Lung microvascular endothelial cell (primary cell): ENCODE measurements at regions not wholly inside any gene's neighbourhood (a gene's known extent, or its start where the extent isn't known, plus 50 kb on each side); places are given as distances from the start of the nearest gene placed in this dataset.
"Not testable (repeated sequence)": the region's sequence is repeated elsewhere in the genome, so short reads cannot be mapped to it uniquely, and the experiment has no call there.

ENCODE experiments used
- DNase-seq, 2 donors: peaks; one replicate each; pipeline versions ENCODE4 v3.0.0 to v3.0.0-alpha.2; 2010; ENCODE audit warnings: low read depth in 2 of 2

- DNase-seq, result no peak
Observed at GRCh38 chr6:93962566-93962965, 543.2 kb upstream of the EPHA7 start.

GRCh38 chr6:93954584-93954983 lies 535.2 kb upstream of the EPHA7 start:
- DNase-seq, result no peak

GRCh38 chr6:93943661-93944060 lies 524.3 kb upstream of the EPHA7 start:
- DNase-seq, result no peak

- no peak for DNase-seq
Observed at GRCh38 chr6:93940381-93940780, 521.0 kb upstream of the EPHA7 start.

- no peak for DNase-seq
Observed at GRCh38 chr6:93932175-93932574, 512.8 kb upstream of the EPHA7 start.

DNA sequence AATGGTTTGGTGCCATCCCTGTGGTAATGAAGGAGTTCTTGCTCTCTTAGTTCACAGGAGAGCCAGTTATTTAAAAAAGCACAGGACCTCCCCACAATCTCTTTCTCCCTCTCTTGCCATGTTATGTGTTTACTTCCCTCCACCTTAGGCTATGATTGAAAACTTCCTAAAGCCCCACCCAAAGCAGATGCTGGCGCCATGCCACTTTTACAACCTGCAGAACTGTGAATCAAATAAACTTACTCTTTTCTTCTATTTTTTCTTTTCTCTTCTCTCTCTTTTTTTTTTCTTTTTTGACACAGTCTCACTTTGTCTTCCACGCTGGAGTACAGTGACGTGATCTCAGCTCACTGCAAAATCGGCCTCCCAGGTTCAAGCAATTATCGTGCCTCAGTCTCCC lies 508.4 kb upstream of the EPHA7 start:
- DNase-seq, result no peak

GRCh38 chr6:93919365-93919764 lies 500.0 kb upstream of the EPHA7 start:
- DNase-seq, result no peak

DNA sequence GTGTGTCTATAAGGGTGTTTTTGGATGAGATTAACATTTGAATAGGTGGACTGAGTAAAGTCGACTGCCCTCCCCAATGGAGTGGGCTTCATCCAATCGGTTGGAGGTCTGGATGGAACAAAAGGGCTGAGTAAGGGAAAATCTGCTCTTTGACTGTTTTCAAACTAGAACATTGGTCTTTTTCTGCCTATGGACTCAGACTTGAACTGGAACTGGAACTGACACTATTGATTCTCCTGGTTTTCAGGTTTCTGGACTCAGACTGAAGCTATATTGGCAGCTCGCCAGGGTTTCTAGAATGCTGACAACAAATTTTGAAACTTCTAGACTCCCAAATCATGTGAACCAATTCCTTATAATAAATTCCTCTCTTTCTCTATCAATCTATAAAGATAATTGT lies 498.9 kb upstream of the EPHA7 start:
- no peak for DNase-seq

- no peak for DNase-seq
Observed at GRCh38 chr6:93917216-93917615, 497.9 kb upstream of the EPHA7 start.

DNA sequence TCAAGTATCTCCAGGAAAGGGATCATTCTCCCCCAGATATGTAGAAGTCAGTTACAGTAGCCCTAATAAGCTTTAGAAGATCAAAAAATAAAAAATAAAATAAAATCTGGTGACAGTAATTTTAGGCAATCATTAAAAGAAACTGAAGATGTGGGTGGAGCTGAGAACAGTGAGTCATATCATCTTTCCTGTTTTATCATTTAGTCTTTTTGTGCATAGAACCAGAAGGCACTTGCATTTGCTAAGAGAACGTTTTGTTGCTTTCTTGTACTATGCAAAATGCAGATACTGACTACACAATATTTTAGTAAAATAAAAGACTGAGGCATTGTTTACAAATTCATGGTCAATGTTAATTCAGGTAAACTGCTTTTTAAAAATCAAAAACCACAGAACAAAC lies 497.4 kb upstream of the EPHA7 start:
- no peak for DNase-seq

- DNase-seq, result no peak
Observed at GRCh38 chr6:93915961-93916360, 496.6 kb upstream of the EPHA7 start.

- no peak for DNase-seq
Observed at GRCh38 chr6:93902517-93902916, 483.2 kb upstream of the EPHA7 start.

DNA sequence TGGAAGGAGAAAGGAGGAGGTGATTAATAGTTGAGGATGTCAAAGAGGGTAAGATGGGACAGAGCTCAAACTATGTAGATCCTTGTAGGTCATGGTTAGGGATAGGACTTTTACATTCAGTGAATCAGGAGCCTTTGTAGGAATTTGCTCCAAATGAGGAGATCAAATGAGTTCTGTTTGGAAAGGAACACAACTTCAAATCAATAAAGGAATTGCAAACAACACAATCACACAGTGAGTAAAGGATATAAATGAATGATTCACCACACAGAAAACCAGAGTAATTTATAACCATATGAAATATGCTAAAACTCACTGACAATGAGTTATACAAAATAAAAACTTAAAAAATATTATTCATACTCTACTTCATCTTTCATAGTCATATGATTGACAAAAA lies 480.8 kb upstream of the EPHA7 start:
- DNase-seq, result no peak

DNA sequence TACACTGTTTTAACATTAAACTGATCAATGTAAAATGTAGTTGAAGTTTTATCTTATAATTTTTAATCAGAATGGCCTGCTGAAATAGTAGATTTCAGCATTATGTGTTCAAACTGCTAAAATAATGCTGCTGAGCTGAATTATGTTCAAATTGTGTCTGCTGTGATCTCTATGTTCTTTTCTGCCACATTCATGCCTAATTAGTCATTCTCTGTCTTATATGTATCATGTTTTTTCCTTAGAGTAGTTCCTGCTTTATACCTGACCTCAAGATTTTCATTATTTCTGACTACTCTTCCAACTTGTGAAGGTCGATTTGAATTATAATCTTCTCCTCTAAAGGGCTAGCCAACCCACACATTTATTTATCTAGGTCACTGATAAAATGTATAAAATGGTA lies 476.7 kb upstream of the EPHA7 start:
- DNase-seq, result no peak

- no peak for DNase-seq
Observed at GRCh38 chr6:93894521-93894920, 475.2 kb upstream of the EPHA7 start.

GRCh38 chr6:93889713-93890112 lies 470.4 kb upstream of the EPHA7 start:
- no peak for DNase-seq

- no peak for DNase-seq
Observed at GRCh38 chr6:93886416-93886815, 467.1 kb upstream of the EPHA7 start.

DNA sequence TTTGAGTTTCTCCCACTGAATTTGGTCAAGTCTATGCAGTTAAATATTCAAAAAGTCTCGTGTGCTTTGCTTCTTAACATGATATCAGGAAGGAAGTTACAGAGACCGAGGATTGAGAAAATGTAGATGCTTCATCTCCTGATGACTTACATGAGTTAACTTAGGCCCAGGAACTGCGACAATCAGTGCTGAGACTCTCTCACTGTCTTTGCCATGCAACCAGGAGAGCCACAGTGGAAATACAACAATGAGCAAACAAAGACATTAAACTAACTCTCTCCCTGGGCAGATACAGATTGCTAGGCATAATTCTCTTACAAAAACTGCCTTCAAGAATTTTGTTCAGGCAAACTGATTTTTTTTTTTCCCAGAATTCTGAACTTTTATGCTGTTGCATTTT lies 440.6 kb upstream of the EPHA7 start:
- DNase-seq, result no peak

DNA sequence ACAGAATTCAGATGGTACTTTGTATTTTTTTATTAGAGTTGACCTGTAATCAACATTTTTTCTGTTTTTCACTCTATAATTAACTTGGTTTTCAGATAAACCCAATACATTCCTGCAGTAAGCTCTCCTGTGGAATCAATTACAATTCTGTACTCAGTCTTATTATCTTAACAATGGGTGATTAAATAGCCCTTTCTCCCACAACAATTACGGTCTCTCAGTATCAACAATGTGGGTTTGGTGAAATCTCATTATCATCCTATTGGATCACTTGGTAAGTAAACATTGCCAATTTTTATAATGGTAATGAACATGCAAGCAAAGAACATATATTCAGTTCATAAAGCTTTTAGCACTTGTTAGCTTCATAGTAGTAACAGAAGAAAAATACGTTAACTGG lies 438.9 kb upstream of the EPHA7 start:
- DNase-seq, result no peak

DNA sequence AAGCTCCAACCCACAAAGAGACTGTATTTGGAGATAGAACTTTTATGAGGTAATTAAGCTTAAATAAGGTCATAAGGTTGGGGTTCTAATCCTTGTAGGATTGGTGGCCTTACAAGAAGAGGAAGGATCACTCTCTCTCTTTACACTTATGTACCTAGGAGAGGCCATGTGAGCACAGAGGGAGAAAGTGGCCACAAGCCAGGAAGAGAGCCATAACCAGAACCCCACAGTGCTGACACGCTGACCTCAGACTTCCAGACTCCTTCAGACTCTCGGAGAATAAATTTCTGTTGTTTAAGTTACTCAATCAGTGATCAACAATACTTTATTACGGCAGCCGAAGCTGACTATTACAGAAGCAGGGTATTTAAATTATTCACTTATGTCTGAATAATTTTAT lies 430.5 kb upstream of the EPHA7 start:
- no peak for DNase-seq

DNA sequence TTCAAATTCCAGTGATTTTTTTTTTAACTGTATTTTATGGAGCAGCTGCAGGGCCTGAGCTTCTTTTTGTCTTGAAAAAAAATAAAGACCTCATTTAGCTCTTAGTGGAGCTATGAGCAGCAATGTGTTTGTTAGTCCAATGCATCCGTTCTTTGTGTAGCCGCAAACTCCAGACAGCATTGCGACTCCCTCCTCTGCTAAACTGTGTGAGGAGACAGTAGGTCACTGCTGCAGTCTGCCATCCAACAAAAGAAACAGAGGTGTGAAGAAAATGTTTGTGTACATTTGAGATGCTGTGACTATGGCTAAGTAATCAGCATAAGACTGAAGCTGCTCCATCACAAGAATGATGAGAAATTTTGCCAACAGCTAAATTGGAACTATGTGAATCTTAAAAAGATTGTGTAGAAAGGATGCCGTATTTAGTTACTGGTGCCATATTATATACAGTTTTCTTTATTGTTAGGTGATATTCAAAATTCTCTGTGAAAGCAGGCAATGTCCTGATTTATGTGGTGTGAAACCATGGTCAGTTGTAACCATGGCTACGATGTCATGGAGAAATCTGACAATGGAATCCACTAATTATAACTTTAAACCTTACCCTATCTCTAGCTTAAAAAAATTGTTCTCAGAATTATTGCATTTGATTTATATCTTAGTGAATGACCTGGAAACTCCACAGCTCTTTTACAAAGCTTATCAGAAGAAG lies 428.8 kb upstream of the EPHA7 start:
- DNase-seq, result no peak

- DNase-seq, result no peak
Observed at GRCh38 chr6:93842178-93842577, 422.8 kb upstream of the EPHA7 start.

DNA sequence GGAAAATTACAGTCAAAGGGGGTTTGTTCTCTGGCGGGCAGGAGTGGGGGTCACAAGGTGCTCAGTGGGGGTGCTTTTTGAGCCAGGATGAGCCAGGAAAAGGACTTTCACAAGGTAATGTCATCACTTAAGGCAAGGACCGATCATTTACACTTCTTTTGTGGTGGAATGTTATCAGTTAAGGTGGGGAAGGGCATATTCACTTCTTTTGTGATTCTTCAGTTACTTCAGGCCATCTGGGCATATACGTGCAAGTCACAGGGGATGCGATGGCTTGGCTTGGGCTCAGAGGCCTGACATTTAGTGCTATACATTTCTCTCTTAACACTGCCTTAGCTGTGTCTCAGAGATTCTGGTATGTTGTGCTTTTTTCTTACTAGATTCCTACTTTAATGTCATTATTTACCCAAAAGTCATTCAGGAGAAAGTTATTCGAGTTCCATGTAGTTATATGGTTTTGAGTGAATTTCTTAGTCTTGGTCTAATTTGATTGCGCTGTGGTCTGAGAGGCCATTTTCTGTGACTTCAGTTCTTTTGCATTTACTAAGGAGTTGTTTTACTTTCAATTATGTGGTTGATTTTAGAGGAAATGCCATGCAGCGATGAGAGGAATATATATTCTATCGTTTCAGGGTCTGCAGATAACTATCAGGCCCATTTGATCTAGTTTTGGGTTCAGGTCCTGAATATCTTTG lies 416.2 kb upstream of the EPHA7 start:
- not testable (repeated sequence) for DNase-seq
